HepG2 (cell line): ENCODE measurements at regions not wholly inside any gene's neighbourhood (a gene's known extent, or its start where the extent isn't known, plus 50 kb on each side); places are given as distances from the start of the nearest gene placed in this dataset.

Experiments used
- ATAC-seq: fragments of 200-7000 bp; cut with Tn5 transposase; 3 replicates; pipeline ENCODE4 v1.9.1; 2020; ENCODE audit warnings: mild to moderate bottlenecking, moderate library complexity
- BruUV-seq: library from RNA; stranded (reverse); fragments of 400-500 nt; replicated peaks from 2 replicates; lab custom pipeline; 2021; lab: Mats Ljungman, UMichigan
- CTCF ChIA-PET: fragments of 300-600 bp; formaldehyde crosslinking; extraction: SDS; loops from one replicate; lab custom pipeline; 2021; ENCODE audit warnings: low total read pairs, inconsistent platforms, low intra/inter-chr PET ratio; lab: Yijun Ruan, JAX
- POLR2A ChIA-PET: fragments of 350-600 bp; sonication (Branson Sonifier 250); formaldehyde crosslinking; loops from one replicate; lab custom pipeline; 2020; ENCODE audit warnings: antibody characterized with exemption, inconsistent platforms; lab: Yijun Ruan, JAX
- DNase-seq: peaks from one replicate; pipeline ENCODE4 v3.0.0-alpha.2; 2015; ENCODE audit warnings: low spot score
- FAIRE-seq: peaks from 3 replicates; lab custom pipeline; 2011; peaks lifted over from hg19 to GRCh38; lab: Jason Lieb, UNC
- H2AFZ ChIP-seq: one replicate; pipeline ENCODE4 v1.6.1; 2011; ENCODE audit warnings: low read length, inconsistent platforms
- H3K27ac ChIP-seq: fragments of 300-600 bp; 3 replicates; pipeline ENCODE4 v1.8.0; 2011; ENCODE audit warnings: mixed run types, mild to moderate bottlenecking, mixed read lengths, low read length, inconsistent platforms; ENCODE audit not compliant: insufficient read depth; ENCODE audit errors: extremely low read length
- H3K27me3 ChIP-seq, 2 experiments: fragments of 200-600 bp in 1 of 2; 2 replicates in 1 of 2; 3 replicates in 1 of 2; pipeline versions ENCODE4 v1.6.0 to v1.8.0; 2011; ENCODE audit warnings: low read length in 2 of 2, mild to moderate bottlenecking in 2 of 2, moderate library complexity in 2 of 2, inconsistent platforms in 1 of 2; ENCODE audit not compliant: insufficient read depth in 2 of 2, control insufficient read depth in 1 of 2
- H3K36me3 ChIP-seq, 2 experiments: fragments of 200-600 bp in 1 of 2; replicated peaks in 1 of 2; 2 replicates in 1 of 2; 3 replicates in 1 of 2; pipeline versions ENCODE4 v1.5.1 to v1.8.0; 2011; ENCODE audit warnings: low read length in 2 of 2, inconsistent platforms in 1 of 2; ENCODE audit not compliant: insufficient read depth in 2 of 2, control insufficient read depth in 1 of 2
- H3K4me1 ChIP-seq: 2 replicates; pipeline ENCODE4 v1.5.1; 2012; ENCODE audit warnings: low read length, inconsistent platforms; ENCODE audit not compliant: insufficient read depth
- H3K4me2 ChIP-seq: 2 replicates; pipeline ENCODE4 v1.6.0; 2011; ENCODE audit warnings: low read depth, low read length, inconsistent platforms
- H3K4me3 ChIP-seq, 3 experiments: fragments of 200-600 bp in 1 of 3; sonication (generic), shearing (Covaris generic) in 1 of 3; replicated peaks in 1 of 3; 2 replicates each; pipeline ENCODE4 v1.5.1; 2011 to 2016; ENCODE audit warnings: low read length in 3 of 3, inconsistent platforms in 2 of 3, low read depth in 2 of 3, mild to moderate bottlenecking in 2 of 3, control low read depth in 1 of 3, mixed read lengths in 1 of 3; ENCODE audit not compliant: insufficient read depth in 1 of 3
- H3K79me2 ChIP-seq: one replicate; pipeline ENCODE4 v1.6.1; 2011; ENCODE audit warnings: low read length, inconsistent platforms; ENCODE audit not compliant: insufficient read depth
- H3K9ac ChIP-seq: 2 replicates; pipeline ENCODE4 v1.6.0; 2011; ENCODE audit warnings: mild to moderate bottlenecking, low read depth, low read length, inconsistent platforms; ENCODE audit not compliant: insufficient read depth
- H3K9me3 ChIP-seq: 2 replicates; pipeline ENCODE4 v1.5.1; 2012; ENCODE audit warnings: mild to moderate bottlenecking, low read length
- H4K20me1 ChIP-seq: 2 replicates; pipeline ENCODE4 v1.6.0; 2011; ENCODE audit warnings: inconsistent platforms, mild to moderate bottlenecking, low read length, moderate library complexity; ENCODE audit not compliant: insufficient read depth
- BCLAF1 ChIP-seq: fragments of 450-650 bp; IDR thresholded peaks from 2 replicates; pipeline ENCODE4 v1.6.1; 2017; ENCODE audit warnings: mild to moderate bottlenecking
- FOXC1 ChIP-seq: sonication (generic); formaldehyde crosslinking; IDR thresholded peaks from 2 replicates; pipeline ENCODE4 v1.8.0; 2022; ENCODE audit warnings: mild to moderate bottlenecking, missing genetic modification reagents, borderline replicate concordance
- GPN1 ChIP-seq: sonication (generic); formaldehyde crosslinking; IDR thresholded peaks from 2 replicates; pipeline ENCODE4 v1.5.1; 2020; ENCODE audit warnings: missing genetic modification reagents, borderline replicate concordance
- REL ChIP-seq: sonication (generic); formaldehyde crosslinking; conservative IDR thresholded peaks from 2 replicates; pipeline ENCODE4 v1.8.0; 2022; ENCODE audit warnings: mild to moderate bottlenecking, missing genetic modification reagents, moderate library complexity
- RXRA ChIP-seq: sonication (generic); formaldehyde crosslinking; IDR thresholded peaks from 2 replicates; pipeline ENCODE4 v1.5.1; 2020; ENCODE audit warnings: missing genetic modification reagents
- SALL1 ChIP-seq: sonication (generic); formaldehyde crosslinking; IDR thresholded peaks from 2 replicates; pipeline ENCODE4 v1.8.0; 2022; ENCODE audit warnings: mild to moderate bottlenecking, missing genetic modification reagents
- SRSF9 ChIP-seq: fragments of 200-400 bp; formaldehyde crosslinking; IDR thresholded peaks from 2 replicates; pipeline ENCODE4 v1.6.1; 2018; ENCODE audit warnings: borderline replicate concordance, mild to moderate bottlenecking, low read depth, low read length; ENCODE audit not compliant: insufficient read depth, poor library complexity, severe bottlenecking
- ZFP37 ChIP-seq: sonication (generic); formaldehyde crosslinking; IDR thresholded peaks from 2 replicates; pipeline ENCODE4 v1.4.0; 2020; ENCODE audit warnings: missing genetic modification reagents, borderline replicate concordance
- ZNF101 ChIP-seq: sonication (generic); formaldehyde crosslinking; IDR thresholded peaks from 2 replicates; pipeline ENCODE4 v1.4.0; 2020; ENCODE audit warnings: mild to moderate bottlenecking, low read depth, missing genetic modification reagents, borderline replicate concordance
- ZNF282 ChIP-seq: fragments of 450-650 bp; IDR thresholded peaks from 2 replicates; pipeline ENCODE4 v1.6.1; 2018; ENCODE audit not compliant: partially characterized antibody
- ZNF329 ChIP-seq: sonication (generic); formaldehyde crosslinking; IDR thresholded peaks from 2 replicates; pipeline ENCODE4 v1.9.0; 2021; ENCODE audit warnings: low read depth, mild to moderate bottlenecking, missing genetic modification reagents
- ZSCAN20 ChIP-seq: sonication (generic); formaldehyde crosslinking; IDR thresholded peaks from 2 replicates; pipeline ENCODE4 v1.4.0; 2020; ENCODE audit warnings: missing genetic modification reagents, mild to moderate bottlenecking, borderline replicate concordance
- WGBS: methylation state at CpG from one replicate; pipeline ENCODE4 v1.1.6; 2017; ENCODE audit warnings: low lambda C conversion rate; 5-methylcytosine and 5-hydroxymethylcytosine counted together
- in situ Hi-C: cut with HindIII; loops from 2 replicates; pipeline ENCODE4 v1.10.0; 2017; ENCODE audit warnings: low pct_unique_long_range_greater_than_20kb; ENCODE audit not compliant: extremely low pct_ligation_motif_present
- intact Hi-C: fragments of 100-400 bp; cut with micrococcal nuclease; formaldehyde crosslinking; loops from one replicate; pipeline ENCODE4 v1.10.0; 2022; ENCODE audit not compliant: unreplicated experiment
- TF ChIP-seq, protein P1 (sequence below): sonication (generic); formaldehyde crosslinking; IDR thresholded peaks from 2 replicates; pipeline ENCODE4 v1.5.1; 2020; ENCODE audit warnings: mild to moderate bottlenecking, missing genetic modification reagents, borderline replicate concordance
- TF ChIP-seq, protein P2 (sequence below): sonication (generic); formaldehyde crosslinking; IDR thresholded peaks from 2 replicates; pipeline ENCODE4 v1.4.0; 2020; ENCODE audit warnings: missing genetic modification reagents

- no peaks in the 10 kb centered on the region for H4K20me1 ChIP-seq
- in situ Hi-C loops: no loop called here
- no peak overlapping the region for H3K4me2 ChIP-seq
- ATAC-seq: no peak
- no peak overlapping the region for H3K27ac ChIP-seq
- H3K36me3 ChIP-seq: no peaks in the 10 kb centered on the region
- no peak for DNase-seq
- CTCF ChIA-PET: no interaction called here
- no peaks in the 10 kb centered on the region for H3K4me1 ChIP-seq
- H3K4me3 ChIP-seq: no peak overlapping the region
- H3K9ac ChIP-seq: no peak overlapping the region
- POLR2A ChIA-PET: no interaction called here
- no peaks in the 10 kb centered on the region for H3K27me3 ChIP-seq
- no TSS peak for BruUV-seq
- 0% methylated on average over 4 of the region's 4 CpGs for WGBS
- H3K9me3 ChIP-seq: no peaks in the 10 kb centered on the region
- H2AFZ ChIP-seq: no peak overlapping the region
- TF ChIP-seq, protein P1, sequence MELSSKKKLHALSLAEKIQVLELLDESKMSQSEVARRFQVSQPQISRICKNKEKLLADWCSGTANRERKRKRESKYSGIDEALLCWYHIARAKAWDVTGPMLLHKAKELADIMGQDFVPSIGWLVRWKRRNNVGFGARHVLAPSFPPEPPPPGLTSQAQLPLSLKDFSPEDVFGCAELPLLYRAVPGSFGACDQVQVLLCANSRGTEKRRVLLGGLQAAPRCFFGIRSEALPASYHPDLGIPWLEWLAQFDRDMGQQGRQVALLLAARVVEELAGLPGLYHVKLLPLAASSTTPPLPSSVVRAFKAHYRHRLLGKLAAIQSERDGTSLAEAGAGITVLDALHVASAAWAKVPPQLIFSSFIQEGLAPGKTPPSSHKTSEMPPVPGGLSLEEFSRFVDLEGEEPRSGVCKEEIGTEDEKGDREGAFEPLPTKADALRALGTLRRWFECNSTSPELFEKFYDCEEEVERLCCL (CRISPR knock-in tag): no peak
- no peak for TF ChIP-seq ZNF282
- no peak for TF ChIP-seq BCLAF1
- no peak for TF ChIP-seq SRSF9
- no peak for TF ChIP-seq FOXC1 (CRISPR knock-in tag)
- no peak for TF ChIP-seq GPN1 (CRISPR knock-in tag)
- TF ChIP-seq ZNF101 (CRISPR knock-in tag): no peak
- TF ChIP-seq, protein P2, sequence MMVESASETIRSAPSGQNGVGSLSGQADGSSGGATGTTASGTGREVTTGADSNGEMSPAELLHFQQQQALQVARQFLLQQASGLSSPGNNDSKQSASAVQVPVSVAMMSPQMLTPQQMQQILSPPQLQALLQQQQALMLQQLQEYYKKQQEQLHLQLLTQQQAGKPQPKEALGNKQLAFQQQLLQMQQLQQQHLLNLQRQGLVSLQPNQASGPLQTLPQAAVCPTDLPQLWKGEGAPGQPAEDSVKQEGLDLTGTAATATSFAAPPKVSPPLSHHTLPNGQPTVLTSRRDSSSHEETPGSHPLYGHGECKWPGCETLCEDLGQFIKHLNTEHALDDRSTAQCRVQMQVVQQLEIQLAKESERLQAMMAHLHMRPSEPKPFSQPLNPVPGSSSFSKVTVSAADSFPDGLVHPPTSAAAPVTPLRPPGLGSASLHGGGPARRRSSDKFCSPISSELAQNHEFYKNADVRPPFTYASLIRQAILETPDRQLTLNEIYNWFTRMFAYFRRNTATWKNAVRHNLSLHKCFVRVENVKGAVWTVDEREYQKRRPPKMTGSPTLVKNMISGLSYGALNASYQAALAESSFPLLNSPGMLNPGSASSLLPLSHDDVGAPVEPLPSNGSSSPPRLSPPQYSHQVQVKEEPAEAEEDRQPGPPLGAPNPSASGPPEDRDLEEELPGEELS (CRISPR knock-in tag): no peak
- no peak for TF ChIP-seq ZFP37 (CRISPR knock-in tag)
- no peak for TF ChIP-seq ZSCAN20 (CRISPR knock-in tag)
- no peak for TF ChIP-seq SALL1
- TF ChIP-seq REL (CRISPR knock-in tag): no peak
- TF ChIP-seq ZNF329 (CRISPR knock-in tag): no peak
- TF ChIP-seq RXRA (CRISPR knock-in tag): no peak
- intact Hi-C loops: no loop called here
- FAIRE-seq: no peak
- no peaks in the 10 kb centered on the region for H3K79me2 ChIP-seq
Measured at GRCh38 chr4:189440716-189441115, 500.0 kb upstream of the FRG1 start.
